ENCODE measurements at regions not wholly inside any gene's neighbourhood (a gene's known extent, or its start where the extent isn't known, plus 50 kb on each side); places are given as distances from the start of the nearest gene placed in this dataset.

DNA sequence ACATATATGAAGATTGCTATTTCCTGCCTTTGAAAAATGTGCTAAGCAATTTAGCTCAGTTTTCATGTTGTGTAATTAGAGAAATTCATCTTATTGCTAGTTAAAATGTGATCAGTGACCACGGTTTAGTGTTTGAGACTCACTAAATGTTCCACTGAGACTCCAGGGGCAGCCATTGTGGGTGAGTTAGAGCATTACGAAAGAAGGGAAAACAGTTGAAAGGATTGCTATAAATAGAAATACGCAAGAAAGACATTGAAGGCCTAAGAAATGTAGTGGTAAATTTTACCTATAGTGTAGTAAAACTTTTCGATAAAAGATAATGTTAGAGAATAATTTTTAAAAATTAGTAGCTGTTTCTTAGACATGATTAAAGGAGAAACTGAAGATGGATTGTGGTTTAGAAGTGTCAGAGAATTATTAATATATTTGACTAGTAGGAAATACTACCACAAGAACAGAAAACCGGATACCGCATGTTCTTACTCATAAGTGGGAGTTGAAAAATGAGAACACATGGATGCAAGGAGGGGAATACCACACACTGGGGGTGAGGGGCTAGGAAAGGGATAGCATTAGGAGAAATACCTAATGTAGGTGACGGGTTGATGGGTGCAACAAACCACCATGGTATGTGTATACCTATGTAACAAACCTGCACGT, 394.5 kb downstream of the SEMA3D start:
- RAD21 ChIA-PET (ENCODE audit: unreplicated experiment), result no interaction called here
- no TSS peak for BruUV-seq (replicated peaks)

DNA sequence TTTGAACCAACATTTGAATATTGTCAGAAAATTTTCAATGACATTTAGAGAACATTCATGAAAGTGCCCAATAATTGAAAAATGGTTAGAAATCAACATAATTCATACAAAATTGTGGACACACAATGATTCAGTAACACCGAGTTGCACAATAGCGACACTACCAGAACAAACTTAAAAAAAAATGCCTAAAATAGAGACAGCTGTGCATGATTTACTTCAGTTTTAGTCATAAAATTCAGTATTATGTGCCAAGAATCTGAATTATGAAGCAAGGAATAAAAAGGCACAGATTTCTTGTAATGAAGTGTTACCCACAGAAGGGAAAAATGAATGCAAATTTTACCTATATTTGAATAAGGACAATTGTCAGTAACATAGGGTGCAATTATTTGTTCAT, 396.0 kb downstream of the SEMA3D start:
- Histone ChIP-seq H3K4me2 (ENCODE audit: control insufficient read depth, insufficient read depth) (no peak overlapping the region), H3K27me3 (replicated peaks in 1 of 2; ENCODE audit: control insufficient read depth in 2 of 2, insufficient read depth in 2 of 2, low read length in 1 of 2) (no peaks in the 10 kb centered on the region), H3K4me1 (ENCODE audit: control insufficient read depth, insufficient read depth, low read length) (no peaks in the 10 kb centered on the region), H3K4me3 (no peak overlapping the region), H3K27ac (ENCODE audit: control insufficient read depth, insufficient read depth) (no peak overlapping the region), H3K9me3 (replicated peaks; ENCODE audit: control insufficient read depth, insufficient read depth, low read length) (no peaks in the 10 kb centered on the region), H2AFZ (ENCODE audit: control insufficient read depth, low read depth, low read length) (no peak overlapping the region), H4K20me1 (ENCODE audit: control insufficient read depth, insufficient read depth) (no peaks in the 10 kb centered on the region), H3K9ac (ENCODE audit: control insufficient read depth, insufficient read depth, low read length) (no peak overlapping the region), H3K36me3 (ENCODE audit: control insufficient read depth in 2 of 2, insufficient read depth in 2 of 2, low read length in 1 of 2) (no peaks in the 10 kb centered on the region), H3K79me2 (ENCODE audit: control insufficient read depth, insufficient read depth, low read length) (no peaks in the 10 kb centered on the region)
- in situ Hi-C loops (cut with MboI) (no loop called here), intact Hi-C loops (cut with micrococcal nuclease; ENCODE audit: unreplicated experiment) (no loop called here)
- BruUV-seq (replicated peaks), result no TSS peak
- ChIA-PET POLR2A (no interaction called here), CTCF (no interaction called here), RAD21 (ENCODE audit: unreplicated experiment) (no interaction called here), SMC1A (ENCODE audit: uncharacterized antibody, unreplicated experiment) (no interaction called here)
- TF ChIP-seq, protein P1, sequence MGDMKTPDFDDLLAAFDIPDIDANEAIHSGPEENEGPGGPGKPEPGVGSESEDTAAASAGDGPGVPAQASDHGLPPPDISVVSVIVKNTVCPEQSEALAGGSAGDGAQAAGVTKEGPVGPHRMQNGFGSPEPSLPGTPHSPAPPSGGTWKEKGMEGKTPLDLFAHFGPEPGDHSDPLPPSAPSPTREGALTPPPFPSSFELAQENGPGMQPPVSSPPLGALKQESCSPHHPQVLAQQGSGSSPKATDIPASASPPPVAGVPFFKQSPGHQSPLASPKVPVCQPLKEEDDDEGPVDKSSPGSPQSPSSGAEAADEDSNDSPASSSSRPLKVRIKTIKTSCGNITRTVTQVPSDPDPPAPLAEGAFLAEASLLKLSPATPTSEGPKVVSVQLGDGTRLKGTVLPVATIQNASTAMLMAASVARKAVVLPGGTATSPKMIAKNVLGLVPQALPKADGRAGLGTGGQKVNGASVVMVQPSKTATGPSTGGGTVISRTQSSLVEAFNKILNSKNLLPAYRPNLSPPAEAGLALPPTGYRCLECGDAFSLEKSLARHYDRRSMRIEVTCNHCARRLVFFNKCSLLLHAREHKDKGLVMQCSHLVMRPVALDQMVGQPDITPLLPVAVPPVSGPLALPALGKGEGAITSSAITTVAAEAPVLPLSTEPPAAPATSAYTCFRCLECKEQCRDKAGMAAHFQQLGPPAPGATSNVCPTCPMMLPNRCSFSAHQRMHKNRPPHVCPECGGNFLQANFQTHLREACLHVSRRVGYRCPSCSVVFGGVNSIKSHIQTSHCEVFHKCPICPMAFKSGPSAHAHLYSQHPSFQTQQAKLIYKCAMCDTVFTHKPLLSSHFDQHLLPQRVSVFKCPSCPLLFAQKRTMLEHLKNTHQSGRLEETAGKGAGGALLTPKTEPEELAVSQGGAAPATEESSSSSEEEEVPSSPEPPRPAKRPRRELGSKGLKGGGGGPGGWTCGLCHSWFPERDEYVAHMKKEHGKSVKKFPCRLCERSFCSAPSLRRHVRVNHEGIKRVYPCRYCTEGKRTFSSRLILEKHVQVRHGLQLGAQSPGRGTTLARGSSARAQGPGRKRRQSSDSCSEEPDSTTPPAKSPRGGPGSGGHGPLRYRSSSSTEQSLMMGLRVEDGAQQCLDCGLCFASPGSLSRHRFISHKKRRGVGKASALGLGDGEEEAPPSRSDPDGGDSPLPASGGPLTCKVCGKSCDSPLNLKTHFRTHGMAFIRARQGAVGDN (IDR thresholded peaks at IDR 0.05), result no peak
- TF ChIP-seq RAD21 (IDR thresholded peaks at IDR 0.05; ENCODE audit: insufficient read depth, low read depth, low read length), result no peak
- 24% methylated on average over 2 of the region's 2 CpGs for WGBS (ENCODE audit: insufficient coverage, insufficient replicate concordance, low lambda C conversion rate, missing lambda C conversion rate)
- ATAC-seq (no peak), DNase-seq (ENCODE audit: low read depth, low spot score) (no peak), FAIRE-seq (no peak)

More for the DNA sequence above, 394.5 kb downstream of the SEMA3D start:
- ChIA-PET SMC1A (ENCODE audit: uncharacterized antibody, unreplicated experiment) (interaction anchor here (0.6 to 1.5 kb wide), 4 partner anchors 10 to 217 kb away, joined by 3 to 5 read pairs (median 3); no protein-coding TSS in a partner anchor), CTCF (interaction anchor here (0.6 kb wide), 1 partner anchor 719 kb away, joined by 5 read pairs; no protein-coding TSS in a partner anchor), POLR2A (no interaction called here)
- H3K4me1 ChIP-seq (ENCODE audit: control insufficient read depth, insufficient read depth, low read length), result no peaks in the 10 kb centered on the region
- 10% methylated on average over 8 of the region's 8 CpGs for WGBS (ENCODE audit: insufficient coverage, insufficient replicate concordance, low lambda C conversion rate, missing lambda C conversion rate)
- H2AFZ ChIP-seq (ENCODE audit: control insufficient read depth, low read depth, low read length), result no peak overlapping the region
- H3K4me2 ChIP-seq (ENCODE audit: control insufficient read depth, insufficient read depth), result no peak overlapping the region
- H3K4me3 ChIP-seq, result no peak overlapping the region
- no peak for FAIRE-seq
- H3K9ac ChIP-seq (ENCODE audit: control insufficient read depth, insufficient read depth, low read length), result no peak overlapping the region
- no peaks in the 10 kb centered on the region for H3K79me2 ChIP-seq (ENCODE audit: control insufficient read depth, insufficient read depth, low read length)
- in situ Hi-C loops (cut with MboI), result no loop called here
- no peak for DNase-seq (ENCODE audit: low read depth, low spot score)
- H3K27ac ChIP-seq (ENCODE audit: control insufficient read depth, insufficient read depth), result no peak overlapping the region
- no peaks in the 10 kb centered on the region for H4K20me1 ChIP-seq (ENCODE audit: control insufficient read depth, insufficient read depth)
- H3K36me3 ChIP-seq (ENCODE audit: control insufficient read depth in 2 of 2, insufficient read depth in 2 of 2, low read length in 1 of 2), result no peaks in the 10 kb centered on the region
- TF ChIP-seq MTA2 (IDR thresholded peaks at IDR 0.05; ENCODE audit: low read depth) (0 out of 2 replicates have a peak, but pooled peaks have one; percentile 12), IKZF1 (conservative IDR thresholded peaks at IDR 0.05) (peak; percentile 46; the same call in 1 of the 2 replicates), TCF7 (IDR thresholded peaks at IDR 0.05; ENCODE audit: borderline replicate concordance) (no peak), RUNX3 (IDR thresholded peaks at IDR 0.05; ENCODE audit: low read length) (peak; percentile 30; the same call in 1 of the 2 replicates), TBL1XR1 (IDR thresholded peaks at IDR 0.05; ENCODE audit: low read depth, low read length) (no peak), IKZF2 (IDR thresholded peaks at IDR 0.05) (peak; percentile 48 to 50; a peak in 2 of 4 replicates), MYC (IDR thresholded peaks at IDR 0.05; ENCODE audit: insufficient read depth, insufficient read length, insufficient replicate concordance, low read length, severe bottlenecking) (no peak)
- no peaks in the 10 kb centered on the region for H3K27me3 ChIP-seq (replicated peaks in 1 of 2; ENCODE audit: control insufficient read depth in 2 of 2, insufficient read depth in 2 of 2, low read length in 1 of 2)
- no peaks in the 10 kb centered on the region for H3K9me3 ChIP-seq (replicated peaks; ENCODE audit: control insufficient read depth, insufficient read depth, low read length)
- ATAC-seq, result peak; percentile 52; the same call in 2 of the 3 replicates
- intact Hi-C loops (cut with micrococcal nuclease; ENCODE audit: unreplicated experiment), result no loop called here

Data from GM12878 (cell line).